HepG2 (cell line): ENCODE measurements at regions not wholly inside any gene's neighbourhood (a gene's known extent, or its start where the extent isn't known, plus 50 kb on each side); places are given as distances from the start of the nearest gene placed in this dataset.

Experiments
- ATAC-seq: fragments of 200-7000 bp; cut with Tn5 transposase; 3 replicates; pipeline ENCODE4 v1.9.1; 2020; ENCODE audit warnings: mild to moderate bottlenecking, moderate library complexity
- BruUV-seq: library from RNA; stranded (reverse); fragments of 400-500 nt; replicated peaks from 2 replicates; lab custom pipeline; 2021; lab: Mats Ljungman, UMichigan
- CTCF ChIA-PET: fragments of 300-600 bp; formaldehyde crosslinking; extraction: SDS; loops from one replicate; lab custom pipeline; 2021; ENCODE audit warnings: low total read pairs, inconsistent platforms, low intra/inter-chr PET ratio; lab: Yijun Ruan, JAX
- POLR2A ChIA-PET: fragments of 350-600 bp; sonication (Branson Sonifier 250); formaldehyde crosslinking; loops from one replicate; lab custom pipeline; 2020; ENCODE audit warnings: antibody characterized with exemption, inconsistent platforms; lab: Yijun Ruan, JAX
- DNase-seq: peaks from one replicate; pipeline ENCODE4 v3.0.0-alpha.2; 2015; ENCODE audit warnings: low spot score
- FAIRE-seq: peaks from 3 replicates; lab custom pipeline; 2011; peaks lifted over from hg19 to GRCh38; lab: Jason Lieb, UNC
- H2AFZ ChIP-seq: one replicate; pipeline ENCODE4 v1.6.1; 2011; ENCODE audit warnings: low read length, inconsistent platforms
- H3K27ac ChIP-seq: fragments of 300-600 bp; 3 replicates; pipeline ENCODE4 v1.8.0; 2011; ENCODE audit warnings: mixed run types, mild to moderate bottlenecking, mixed read lengths, low read length, inconsistent platforms; ENCODE audit not compliant: insufficient read depth; ENCODE audit errors: extremely low read length
- H3K27me3 ChIP-seq, 2 experiments: fragments of 200-600 bp in 1 of 2; 2 replicates in 1 of 2; 3 replicates in 1 of 2; pipeline versions ENCODE4 v1.6.0 to v1.8.0; 2011; ENCODE audit warnings: low read length in 2 of 2, mild to moderate bottlenecking in 2 of 2, moderate library complexity in 2 of 2, inconsistent platforms in 1 of 2; ENCODE audit not compliant: insufficient read depth in 2 of 2, control insufficient read depth in 1 of 2
- H3K36me3 ChIP-seq, 2 experiments: fragments of 200-600 bp in 1 of 2; replicated peaks in 1 of 2; 2 replicates in 1 of 2; 3 replicates in 1 of 2; pipeline versions ENCODE4 v1.5.1 to v1.8.0; 2011; ENCODE audit warnings: low read length in 2 of 2, inconsistent platforms in 1 of 2; ENCODE audit not compliant: insufficient read depth in 2 of 2, control insufficient read depth in 1 of 2
- H3K4me1 ChIP-seq: 2 replicates; pipeline ENCODE4 v1.5.1; 2012; ENCODE audit warnings: low read length, inconsistent platforms; ENCODE audit not compliant: insufficient read depth
- H3K4me2 ChIP-seq: 2 replicates; pipeline ENCODE4 v1.6.0; 2011; ENCODE audit warnings: low read depth, low read length, inconsistent platforms
- H3K4me3 ChIP-seq, 3 experiments: fragments of 200-600 bp in 1 of 3; sonication (generic), shearing (Covaris generic) in 1 of 3; replicated peaks in 1 of 3; 2 replicates each; pipeline ENCODE4 v1.5.1; 2011 to 2016; ENCODE audit warnings: low read length in 3 of 3, inconsistent platforms in 2 of 3, low read depth in 2 of 3, mild to moderate bottlenecking in 2 of 3, control low read depth in 1 of 3, mixed read lengths in 1 of 3; ENCODE audit not compliant: insufficient read depth in 1 of 3
- H3K79me2 ChIP-seq: one replicate; pipeline ENCODE4 v1.6.1; 2011; ENCODE audit warnings: low read length, inconsistent platforms; ENCODE audit not compliant: insufficient read depth
- H3K9ac ChIP-seq: 2 replicates; pipeline ENCODE4 v1.6.0; 2011; ENCODE audit warnings: mild to moderate bottlenecking, low read depth, low read length, inconsistent platforms; ENCODE audit not compliant: insufficient read depth
- H3K9me3 ChIP-seq: 2 replicates; pipeline ENCODE4 v1.5.1; 2012; ENCODE audit warnings: mild to moderate bottlenecking, low read length
- H4K20me1 ChIP-seq: 2 replicates; pipeline ENCODE4 v1.6.0; 2011; ENCODE audit warnings: inconsistent platforms, mild to moderate bottlenecking, low read length, moderate library complexity; ENCODE audit not compliant: insufficient read depth
- CCDC6 ChIP-seq: sonication (generic); formaldehyde crosslinking; IDR thresholded peaks from 2 replicates; pipeline ENCODE4 v1.8.1; 2022; ENCODE audit warnings: mild to moderate bottlenecking, missing genetic modification reagents, moderate library complexity
- POLR2A ChIP-seq, 2 experiments: IDR thresholded peaks; 2 replicates each; pipeline ENCODE4 v1.6.1; 2011; ENCODE audit warnings: low read depth in 2 of 2, low read length in 2 of 2, mild to moderate bottlenecking in 1 of 2, moderate library complexity in 1 of 2; ENCODE audit not compliant: insufficient read depth in 1 of 2
- RAD51 ChIP-seq: fragments of 450-650 bp; IDR thresholded peaks from 2 replicates; pipeline ENCODE4 v1.6.1; 2016; ENCODE audit warnings: borderline replicate concordance
- REXO4 ChIP-seq: sonication (generic); formaldehyde crosslinking; IDR thresholded peaks from 2 replicates; pipeline ENCODE4 v1.8.0; 2022; ENCODE audit warnings: missing genetic modification reagents, mild to moderate bottlenecking, borderline replicate concordance
- SAFB2 ChIP-seq: sonication (generic); formaldehyde crosslinking; IDR thresholded peaks from 2 replicates; pipeline ENCODE4 v1.5.1; 2020; ENCODE audit warnings: missing genetic modification reagents, low read depth, mild to moderate bottlenecking, borderline replicate concordance
- TBL1XR1 ChIP-seq: fragments of 150-350 bp; IDR thresholded peaks from 2 replicates; pipeline ENCODE4 v1.6.1; 2014; ENCODE audit warnings: borderline replicate concordance, low read length; ENCODE audit not compliant: partially characterized antibody
- ZNF264 ChIP-seq: sonication (generic); formaldehyde crosslinking; IDR thresholded peaks from 2 replicates; pipeline ENCODE4 v1.4.0; 2020; ENCODE audit warnings: missing genetic modification reagents
- ZNF3 ChIP-seq: IDR thresholded peaks from 2 replicates; pipeline ENCODE4 v1.7.0; 2017; ENCODE audit warnings: inconsistent platforms
- ZNF326 ChIP-seq: sonication (generic); formaldehyde crosslinking; IDR thresholded peaks from 2 replicates; pipeline ENCODE4 v1.4.0; 2020; ENCODE audit warnings: missing genetic modification reagents, borderline replicate concordance
- ZNF354B ChIP-seq: sonication (generic); formaldehyde crosslinking; IDR thresholded peaks from 2 replicates; pipeline ENCODE4 v1.8.0; 2022; ENCODE audit warnings: mild to moderate bottlenecking, missing genetic modification reagents
- ZNF577 ChIP-seq: sonication (generic); formaldehyde crosslinking; IDR thresholded peaks from 2 replicates; pipeline ENCODE4 v1.4.0; 2020; ENCODE audit warnings: mild to moderate bottlenecking, low read depth, missing genetic modification reagents, borderline replicate concordance
- ZNF670 ChIP-seq: sonication (generic); formaldehyde crosslinking; IDR thresholded peaks from 2 replicates; pipeline ENCODE4 v1.8.0; 2022; ENCODE audit warnings: mild to moderate bottlenecking, missing genetic modification reagents, borderline replicate concordance
- ZNF703 ChIP-seq: sonication (generic); formaldehyde crosslinking; IDR thresholded peaks from 2 replicates; pipeline ENCODE4 v1.5.1; 2020; ENCODE audit warnings: missing genetic modification reagents, mild to moderate bottlenecking, moderate library complexity, borderline replicate concordance
- WGBS: methylation state at CpG from one replicate; pipeline ENCODE4 v1.1.6; 2017; ENCODE audit warnings: low lambda C conversion rate; 5-methylcytosine and 5-hydroxymethylcytosine counted together
- in situ Hi-C: cut with HindIII; loops from 2 replicates; pipeline ENCODE4 v1.10.0; 2017; ENCODE audit warnings: low pct_unique_long_range_greater_than_20kb; ENCODE audit not compliant: extremely low pct_ligation_motif_present
- intact Hi-C: fragments of 100-400 bp; cut with micrococcal nuclease; formaldehyde crosslinking; loops from one replicate; pipeline ENCODE4 v1.10.0; 2022; ENCODE audit not compliant: unreplicated experiment
- TF ChIP-seq, protein P1 (sequence below): sonication (generic); formaldehyde crosslinking; IDR thresholded peaks from 2 replicates; pipeline ENCODE4 v1.8.0; 2022; ENCODE audit warnings: mild to moderate bottlenecking, missing genetic modification reagents; ENCODE audit not compliant: insufficient replicate concordance
- TF ChIP-seq, protein P2 (sequence below): sonication (generic); formaldehyde crosslinking; IDR thresholded peaks from 2 replicates; pipeline ENCODE4 v1.4.0; 2020; ENCODE audit warnings: mild to moderate bottlenecking, missing genetic modification reagents
- TF ChIP-seq, protein P3 (sequence below): sonication (generic); formaldehyde crosslinking; IDR thresholded peaks from 2 replicates; pipeline ENCODE4 v1.8.0; 2022; ENCODE audit warnings: mild to moderate bottlenecking, missing genetic modification reagents

DNA sequence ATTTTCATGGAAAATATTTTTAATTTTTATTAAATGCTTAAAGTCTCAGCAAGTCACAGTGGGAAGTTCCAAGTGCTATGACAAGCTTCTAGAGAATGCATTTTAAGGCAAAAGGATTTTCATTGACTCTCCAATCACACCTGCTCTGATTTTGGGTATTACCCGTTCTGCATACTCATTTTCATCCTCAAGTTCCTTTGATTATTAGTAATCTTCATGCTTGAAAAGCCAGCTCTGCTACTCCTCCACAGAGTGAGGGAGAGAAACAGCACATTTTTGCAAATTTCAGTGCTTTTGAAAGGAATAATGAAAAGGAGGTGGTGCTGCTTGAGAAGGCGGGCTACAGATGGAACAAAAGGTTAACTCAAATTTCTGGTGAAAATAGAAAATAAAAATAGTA, 450.7 kb downstream of the NSUN3 start:
- H3K36me3 ChIP-seq: no peaks in the 10 kb centered on the region
- CTCF ChIA-PET: no interaction called here
- H2AFZ ChIP-seq: no peak overlapping the region
- in situ Hi-C loops (no loop called here), intact Hi-C loops (no loop called here)
- no peak overlapping the region for H3K27ac ChIP-seq
- POLR2A ChIA-PET: no interaction called here
- ATAC-seq (no peak), DNase-seq (no peak), FAIRE-seq (no peak)
- no peaks in the 10 kb centered on the region for H3K79me2 ChIP-seq
- 0% methylated on average over 2 of the region's 2 CpGs for WGBS
- no peak overlapping the region for H3K4me2 ChIP-seq
- BruUV-seq: no TSS peak
- no peaks in the 10 kb centered on the region for H3K4me1 ChIP-seq
- no peaks in the 10 kb centered on the region for H4K20me1 ChIP-seq
- no peak overlapping the region for H3K4me3 ChIP-seq
- no peaks in the 10 kb centered on the region for H3K27me3 ChIP-seq
- H3K9me3 ChIP-seq: no peaks in the 10 kb centered on the region
- H3K9ac ChIP-seq: no peak overlapping the region
- TF ChIP-seq ZNF326 (CRISPR knock-in tag) (no peak), SAFB2 (CRISPR knock-in tag) (no peak), REXO4 (CRISPR knock-in tag) (no peak), ZNF3 (no peak), TBL1XR1 (no peak), ZNF264 (CRISPR knock-in tag) (no peak), CCDC6 (no peak), ZNF577 (CRISPR knock-in tag) (no peak), ZNF703 (CRISPR knock-in tag) (no peak), RAD51 (no peak), POLR2A (IDR thresholded peaks at IDR 0.05; ENCODE audit: insufficient read depth in 1 of 2, low read depth in 2 of 2, low read length in 2 of 2) (no peak), ZNF670 (CRISPR knock-in tag) (no peak), ZNF354B (CRISPR knock-in tag) (no peak)
- TF ChIP-seq, protein P1, sequence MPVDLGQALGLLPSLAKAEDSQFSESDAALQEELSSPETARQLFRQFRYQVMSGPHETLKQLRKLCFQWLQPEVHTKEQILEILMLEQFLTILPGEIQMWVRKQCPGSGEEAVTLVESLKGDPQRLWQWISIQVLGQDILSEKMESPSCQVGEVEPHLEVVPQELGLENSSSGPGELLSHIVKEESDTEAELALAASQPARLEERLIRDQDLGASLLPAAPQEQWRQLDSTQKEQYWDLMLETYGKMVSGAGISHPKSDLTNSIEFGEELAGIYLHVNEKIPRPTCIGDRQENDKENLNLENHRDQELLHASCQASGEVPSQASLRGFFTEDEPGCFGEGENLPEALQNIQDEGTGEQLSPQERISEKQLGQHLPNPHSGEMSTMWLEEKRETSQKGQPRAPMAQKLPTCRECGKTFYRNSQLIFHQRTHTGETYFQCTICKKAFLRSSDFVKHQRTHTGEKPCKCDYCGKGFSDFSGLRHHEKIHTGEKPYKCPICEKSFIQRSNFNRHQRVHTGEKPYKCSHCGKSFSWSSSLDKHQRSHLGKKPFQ: no peak
- TF ChIP-seq, protein P2, sequence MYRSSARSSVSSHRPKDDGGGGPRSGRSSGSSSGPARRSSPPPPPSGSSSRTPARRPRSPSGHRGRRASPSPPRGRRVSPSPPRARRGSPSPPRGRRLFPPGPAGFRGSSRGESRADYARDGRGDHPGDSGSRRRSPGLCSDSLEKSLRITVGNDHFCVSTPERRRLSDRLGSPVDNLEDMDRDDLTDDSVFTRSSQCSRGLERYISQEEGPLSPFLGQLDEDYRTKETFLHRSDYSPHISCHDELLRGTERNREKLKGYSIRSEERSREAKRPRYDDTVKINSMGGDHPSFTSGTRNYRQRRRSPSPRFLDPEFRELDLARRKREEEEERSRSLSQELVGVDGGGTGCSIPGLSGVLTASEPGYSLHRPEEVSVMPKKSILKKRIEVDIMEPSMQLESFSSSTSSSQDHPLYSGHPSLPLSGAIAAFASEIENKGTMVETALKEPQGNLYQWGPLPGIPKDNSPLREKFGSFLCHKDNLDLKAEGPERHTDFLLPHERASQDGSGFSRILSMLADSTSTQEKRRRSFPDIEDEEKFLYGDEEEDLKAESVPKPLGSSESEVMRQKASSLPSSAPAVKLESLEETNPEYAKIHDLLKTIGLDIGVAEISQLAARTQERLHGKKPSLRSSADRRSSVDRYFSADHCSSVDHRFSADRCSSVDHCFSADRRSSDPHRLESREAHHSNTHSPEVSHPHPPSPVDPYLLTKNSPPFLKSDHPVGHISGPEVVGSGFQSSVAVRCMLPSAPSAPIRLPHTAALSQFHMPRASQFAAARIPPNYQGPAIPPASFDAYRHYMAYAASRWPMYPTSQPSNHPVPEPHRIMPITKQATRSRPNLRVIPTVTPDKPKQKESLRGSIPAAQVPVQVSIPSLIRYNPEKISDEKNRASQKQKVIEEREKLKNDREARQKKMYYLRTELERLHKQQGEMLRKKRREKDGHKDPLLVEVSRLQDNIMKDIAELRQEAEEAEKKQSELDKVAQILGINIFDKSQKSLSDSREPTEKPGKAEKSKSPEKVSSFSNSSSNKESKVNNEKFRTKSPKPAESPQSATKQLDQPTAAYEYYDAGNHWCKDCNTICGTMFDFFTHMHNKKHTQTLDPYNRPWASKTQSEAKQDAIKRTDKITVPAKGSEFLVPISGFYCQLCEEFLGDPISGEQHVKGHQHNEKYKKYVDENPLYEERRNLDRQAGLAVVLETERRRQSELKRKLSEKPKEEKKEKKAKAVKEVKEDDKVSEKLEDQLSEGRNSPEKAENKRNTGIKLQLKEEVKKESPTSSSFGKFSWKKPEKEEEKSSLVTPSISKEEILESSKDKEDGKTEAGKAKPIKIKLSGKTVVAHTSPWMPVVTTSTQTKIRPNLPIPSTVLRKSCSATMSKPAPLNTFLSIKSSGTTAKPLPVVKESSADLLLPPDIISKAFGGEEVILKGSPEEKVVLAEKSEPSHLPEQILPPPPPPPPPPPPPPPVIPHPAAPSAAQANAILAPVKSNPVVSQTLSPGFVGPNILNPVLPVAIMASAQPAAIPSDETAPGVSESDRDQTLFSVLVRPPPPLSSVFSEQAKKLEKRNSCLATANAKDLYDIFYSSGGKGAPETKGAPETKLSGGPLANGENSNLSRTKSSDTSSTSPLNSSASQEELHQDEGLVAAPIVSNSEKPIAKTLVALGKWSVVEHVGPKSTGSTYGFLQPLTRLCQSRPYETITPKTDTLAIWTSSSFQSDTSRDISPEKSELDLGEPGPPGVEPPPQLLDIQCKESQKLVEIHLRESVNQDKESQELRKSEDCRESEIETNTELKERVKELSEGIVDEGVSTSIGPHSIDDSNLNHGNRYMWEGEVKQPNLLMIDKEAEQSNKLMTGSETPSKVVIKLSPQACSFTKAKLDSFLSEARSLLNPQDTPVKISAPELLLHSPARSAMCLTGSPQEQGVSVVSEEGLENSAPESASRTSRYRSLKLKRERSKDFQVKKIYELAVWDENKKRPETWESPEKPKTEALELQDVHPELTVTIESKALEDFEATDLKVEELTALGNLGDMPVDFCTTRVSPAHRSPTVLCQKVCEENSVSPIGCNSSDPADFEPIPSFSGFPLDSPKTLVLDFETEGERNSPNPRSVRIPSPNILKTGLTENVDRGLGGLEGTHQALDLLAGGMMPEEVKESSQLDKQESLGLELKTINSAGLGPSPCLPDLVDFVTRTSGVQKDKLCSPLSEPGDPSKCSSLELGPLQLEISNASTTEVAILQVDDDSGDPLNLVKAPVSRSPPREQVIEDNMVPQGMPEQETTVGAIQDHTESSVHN: no peak
- TF ChIP-seq, protein P3, sequence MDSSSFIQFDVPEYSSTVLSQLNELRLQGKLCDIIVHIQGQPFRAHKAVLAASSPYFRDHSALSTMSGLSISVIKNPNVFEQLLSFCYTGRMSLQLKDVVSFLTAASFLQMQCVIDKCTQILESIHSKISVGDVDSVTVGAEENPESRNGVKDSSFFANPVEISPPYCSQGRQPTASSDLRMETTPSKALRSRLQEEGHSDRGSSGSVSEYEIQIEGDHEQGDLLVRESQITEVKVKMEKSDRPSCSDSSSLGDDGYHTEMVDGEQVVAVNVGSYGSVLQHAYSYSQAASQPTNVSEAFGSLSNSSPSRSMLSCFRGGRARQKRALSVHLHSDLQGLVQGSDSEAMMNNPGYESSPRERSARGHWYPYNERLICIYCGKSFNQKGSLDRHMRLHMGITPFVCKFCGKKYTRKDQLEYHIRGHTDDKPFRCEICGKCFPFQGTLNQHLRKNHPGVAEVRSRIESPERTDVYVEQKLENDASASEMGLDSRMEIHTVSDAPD (CRISPR knock-in tag): no peak
